Chondrocyte (in vitro differentiated cells): ENCODE measurements at regions not wholly inside any gene's neighbourhood (a gene's known extent, or its start where the extent isn't known, plus 50 kb on each side); places are given as distances from the start of the nearest gene placed in this dataset.

Experiments used
- DNase-seq: peaks from one replicate; pipeline ENCODE4 v3.0.0; 2021; ENCODE audit warnings: mixed read lengths, low spot score
- H3K27ac Mint-ChIP-seq: one replicate; pipeline ENCODE4 v1.8.0; 2021; ENCODE audit warnings: mild to moderate bottlenecking, moderate library complexity, mixed read lengths; ENCODE audit not compliant: unreplicated experiment
- H3K27me3 Mint-ChIP-seq: 2 replicates; pipeline ENCODE4 v1.8.0; 2021; ENCODE audit warnings: low read depth, mixed read lengths
- H3K36me3 Mint-ChIP-seq: 2 replicates; pipeline ENCODE4 v1.8.0; 2021; ENCODE audit warnings: low read depth, mixed read lengths
- H3K4me1 Mint-ChIP-seq: 2 replicates; pipeline ENCODE4 v1.8.0; 2021; ENCODE audit warnings: low read depth, mild to moderate bottlenecking, mixed read lengths
- H3K4me3 Mint-ChIP-seq: one replicate; pipeline ENCODE4 v1.8.0; 2021; ENCODE audit warnings: mild to moderate bottlenecking, moderate library complexity, mixed read lengths; ENCODE audit not compliant: unreplicated experiment
- H3K9me3 Mint-ChIP-seq: 2 replicates; pipeline ENCODE4 v1.8.0; 2021; ENCODE audit warnings: low read depth, mixed read lengths
- CTCF ChIP-seq: fragments of 200-600 bp; sonication (generic); IDR thresholded peaks from 2 replicates; pipeline ENCODE4 v1.5.0; 2021; ENCODE audit warnings: antibody characterized with exemption, mild to moderate bottlenecking, moderate library complexity

DNA sequence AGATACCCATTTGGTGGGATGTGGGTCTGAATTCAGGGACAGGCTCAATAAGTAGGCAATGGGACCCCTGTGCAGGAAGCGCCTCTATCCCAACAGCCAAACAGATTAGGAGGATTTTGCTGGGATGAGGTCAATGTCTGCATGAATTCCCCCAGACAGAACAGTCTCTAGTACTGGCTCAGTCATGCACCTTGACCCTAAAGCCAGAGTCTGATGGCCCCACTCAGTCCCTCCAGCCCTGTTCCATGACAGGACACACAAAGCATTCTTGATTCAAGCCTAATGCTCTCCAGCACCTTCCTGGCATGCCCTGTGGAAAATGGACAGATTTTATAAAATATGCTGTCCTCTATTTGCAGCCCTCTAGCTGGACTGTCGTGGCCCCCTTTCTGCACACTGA, 49.8 kb upstream of the RAB6D start:
- Mint-ChIP-seq H3K4me3 (no peak overlapping the region), H3K9me3 (no peaks in the 10 kb centered on the region), H3K27ac (no peak overlapping the region), H3K27me3 (peaks cover 49% of the 10 kb centered on the region), H3K4me1 (no peaks in the 10 kb centered on the region), H3K36me3 (no peaks in the 10 kb centered on the region)
- no peak for TF ChIP-seq CTCF
- DNase-seq = no peak
